ENCODE measurements at regions not wholly inside any gene's neighbourhood (a gene's known extent, or its start where the extent isn't known, plus 50 kb on each side); places are given as distances from the start of the nearest gene placed in this dataset.

GRCh38 chr4:57774681-57775080 is 664.5 kb upstream of the IGFBP7 start:
- intact Hi-C loops (cut with micrococcal nuclease): no loop called here
- no peaks in the 10 kb centered on the region for H3K79me2 ChIP-seq (ENCODE audit: low read length)
- no peak overlapping the region for H3K4me3 ChIP-seq (ENCODE audit: low read length)
- DNase-seq: no peak
- H3K27me3 ChIP-seq (ENCODE audit: low read length): peaks cover 11% of the 10 kb centered on the region; the same call in 1 of the 2 replicates
- no TSS peak for BruUV-seq (replicated peaks)
- POLR2A ChIA-PET (ENCODE audit: unreplicated experiment): no interaction called here
- no peaks in the 10 kb centered on the region for H4K20me1 ChIP-seq (ENCODE audit: low read length)
- H3K4me2 ChIP-seq (ENCODE audit: low read length): no peak overlapping the region
- H3K27ac ChIP-seq (ENCODE audit: low read length): no peak overlapping the region
- no peak overlapping the region for H2AFZ ChIP-seq (ENCODE audit: low read length)
- H3F3A ChIP-seq (ENCODE audit: low read length, unreplicated experiment): no peaks in the 10 kb centered on the region
- TF ChIP-seq CTCF (conservative IDR thresholded peaks at IDR 0.05; ENCODE audit: low read depth, low read length): no peak
- TF ChIP-seq EZH2 (IDR thresholded peaks at IDR 0.05; ENCODE audit: low read length, unreplicated experiment): no peak
- no peak for TF ChIP-seq EZH2phosphoT487 (IDR thresholded peaks at IDR 0.05; ENCODE audit: borderline replicate concordance, low read length)
- no peaks in the 10 kb centered on the region for H3K9me2 ChIP-seq (replicated peaks; ENCODE audit: low read length)
- H3K36me3 ChIP-seq (ENCODE audit: low read depth, low read length): no peaks in the 10 kb centered on the region
- no peaks in the 10 kb centered on the region for H3K4me1 ChIP-seq (ENCODE audit: insufficient read depth, low read length)
- H3K9ac ChIP-seq (ENCODE audit: low read length): no peak overlapping the region
- no peaks in the 10 kb centered on the region for H3K9me3 ChIP-seq (ENCODE audit: low read length)
- no peak for ATAC-seq
- CTCF ChIA-PET: no interaction called here

GRCh38 chr4:57774171-57774570 is 664.0 kb upstream of the IGFBP7 start:
- Histone ChIP-seq H3K9me3 (ENCODE audit: low read length) (no peaks in the 10 kb centered on the region), H3K27me3 (ENCODE audit: low read length) (peaks cover 11% of the 10 kb centered on the region; the same call in 1 of the 2 replicates), H3K9me2 (replicated peaks; ENCODE audit: low read length) (no peaks in the 10 kb centered on the region), H3K4me3 (ENCODE audit: low read length) (no peak overlapping the region), H3K9ac (ENCODE audit: low read length) (no peak overlapping the region), H3F3A (ENCODE audit: low read length, unreplicated experiment) (no peaks in the 10 kb centered on the region), H3K4me2 (ENCODE audit: low read length) (no peak overlapping the region), H3K79me2 (ENCODE audit: low read length) (no peaks in the 10 kb centered on the region), H2AFZ (ENCODE audit: low read length) (no peak overlapping the region), H4K20me1 (ENCODE audit: low read length) (no peaks in the 10 kb centered on the region), H3K36me3 (ENCODE audit: low read depth, low read length) (no peaks in the 10 kb centered on the region), H3K4me1 (ENCODE audit: insufficient read depth, low read length) (no peaks in the 10 kb centered on the region), H3K27ac (ENCODE audit: low read length) (no peak overlapping the region)
- intact Hi-C loops (cut with micrococcal nuclease): no loop called here
- no TSS peak for BruUV-seq (replicated peaks)
- ChIA-PET POLR2A (ENCODE audit: unreplicated experiment) (interaction anchor here (0.6 kb wide), 1 partner anchor 146 kb away, joined by 3 read pairs; no protein-coding TSS in a partner anchor), CTCF (no interaction called here)
- DNase-seq (no peak), ATAC-seq (no peak)
- no peak for TF ChIP-seq EZH2phosphoT487 (IDR thresholded peaks at IDR 0.05; ENCODE audit: borderline replicate concordance, low read length)
- no peak for TF ChIP-seq EZH2 (IDR thresholded peaks at IDR 0.05; ENCODE audit: low read length, unreplicated experiment)
- no peak for TF ChIP-seq CTCF (conservative IDR thresholded peaks at IDR 0.05; ENCODE audit: low read depth, low read length)

GRCh38 chr4:57766341-57766740 is 656.2 kb upstream of the IGFBP7 start:
- no peaks in the 10 kb centered on the region for H4K20me1 ChIP-seq (ENCODE audit: low read length)
- H2AFZ ChIP-seq (ENCODE audit: low read length): no peak overlapping the region
- ATAC-seq: no peak
- no peaks in the 10 kb centered on the region for H3K9me2 ChIP-seq (replicated peaks; ENCODE audit: low read length)
- no peaks in the 10 kb centered on the region for H3F3A ChIP-seq (ENCODE audit: low read length, unreplicated experiment)
- no peaks in the 10 kb centered on the region for H3K27me3 ChIP-seq (ENCODE audit: low read length)
- DNase-seq: no peak
- H3K36me3 ChIP-seq (ENCODE audit: low read depth, low read length): no peaks in the 10 kb centered on the region
- ChIA-PET POLR2A (ENCODE audit: unreplicated experiment) (no interaction called here), CTCF (no interaction called here)
- H3K9ac ChIP-seq (ENCODE audit: low read length): no peak overlapping the region
- intact Hi-C loops (cut with micrococcal nuclease): no loop called here
- no peak overlapping the region for H3K4me3 ChIP-seq (ENCODE audit: low read length)
- no peaks in the 10 kb centered on the region for H3K79me2 ChIP-seq (ENCODE audit: low read length)
- H3K27ac ChIP-seq (ENCODE audit: low read length): no peak overlapping the region
- H3K9me3 ChIP-seq (ENCODE audit: low read length): no peaks in the 10 kb centered on the region
- TF ChIP-seq CTCF (conservative IDR thresholded peaks at IDR 0.05; ENCODE audit: low read depth, low read length) (no peak), EZH2 (IDR thresholded peaks at IDR 0.05; ENCODE audit: low read length, unreplicated experiment) (no peak), EZH2phosphoT487 (IDR thresholded peaks at IDR 0.05; ENCODE audit: borderline replicate concordance, low read length) (no peak)
- no peak overlapping the region for H3K4me2 ChIP-seq (ENCODE audit: low read length)
- no TSS peak for BruUV-seq (replicated peaks)
- no peaks in the 10 kb centered on the region; the same call in 1 of the 2 replicates for H3K4me1 ChIP-seq (ENCODE audit: insufficient read depth, low read length)

All from PC-3 (cell line).